ENCODE measurements at regions not wholly inside any gene's neighbourhood (a gene's known extent, or its start where the extent isn't known, plus 50 kb on each side); places are given as distances from the start of the nearest gene placed in this dataset.
"Not testable (repeated sequence)": the region's sequence is repeated elsewhere in the genome, so short reads cannot be mapped to it uniquely, and the experiment has no call there.

- in situ Hi-C loops (cut with HindIII; ENCODE audit: low sequenced_read_pairs), result no loop called here
- no peak overlapping the region for H3K4me3 ChIP-seq (ENCODE audit: low read depth, low read length)
- no peak for DNase-seq (ENCODE audit: low read depth, low spot score)
- no peak for TF ChIP-seq CTCF (IDR thresholded peaks at IDR 0.05; ENCODE audit: low read depth, low read length)
These were observed 180.6 kb upstream of the HTR1E start for GRCh38 chr6:86756640-86757229.

- H3K4me3 ChIP-seq (ENCODE audit: low read depth, low read length), result no peak overlapping the region
- no peak for DNase-seq (ENCODE audit: low read depth, low spot score)
- in situ Hi-C loops (cut with HindIII; ENCODE audit: low sequenced_read_pairs), result no loop called here
- no peak for TF ChIP-seq CTCF (IDR thresholded peaks at IDR 0.05; ENCODE audit: low read depth, low read length)
These were observed 193.3 kb upstream of the HTR1E start for GRCh38 chr6:86744048-86744447.

GRCh38 chr6:86738078-86738477 is 199.2 kb upstream of the HTR1E start:
- no peak for TF ChIP-seq CTCF (IDR thresholded peaks at IDR 0.05; ENCODE audit: low read depth, low read length)
- in situ Hi-C loops (cut with HindIII; ENCODE audit: low sequenced_read_pairs), result no loop called here
- H3K4me3 ChIP-seq (ENCODE audit: low read depth, low read length), result no peak overlapping the region
- DNase-seq (ENCODE audit: low read depth, low spot score), result no peak

- H3K4me3 ChIP-seq (ENCODE audit: low read depth, low read length); in situ Hi-C loops (cut with HindIII; ENCODE audit: low sequenced_read_pairs); DNase-seq (ENCODE audit: low read depth, low spot score): not testable (repeated sequence)
These were observed 205.7 kb upstream of the HTR1E start for GRCh38 chr6:86731631-86732030.

- DNase-seq (ENCODE audit: low read depth, low spot score); H3K4me3 ChIP-seq (ENCODE audit: low read depth, low read length); in situ Hi-C loops (cut with HindIII; ENCODE audit: low sequenced_read_pairs): not testable (repeated sequence)
These were observed 206.6 kb upstream of the HTR1E start for GRCh38 chr6:86730772-86731171.

GRCh38 chr6:86730216-86730615 is 207.1 kb upstream of the HTR1E start:
- in situ Hi-C loops (cut with HindIII; ENCODE audit: low sequenced_read_pairs), result no loop called here
- no peak for DNase-seq (ENCODE audit: low read depth, low spot score)
- H3K4me3 ChIP-seq (ENCODE audit: low read depth, low read length), result no peak overlapping the region
- TF ChIP-seq CTCF (IDR thresholded peaks at IDR 0.05; ENCODE audit: low read depth, low read length), result no peak

- H3K4me3 ChIP-seq (ENCODE audit: low read depth, low read length), result no peak overlapping the region
- in situ Hi-C loops (cut with HindIII; ENCODE audit: low sequenced_read_pairs), result no loop called here
These were observed 208.4 kb upstream of the HTR1E start for GRCh38 chr6:86728976-86729375.

More at GRCh38 chr6:86728976-86729375, 208.4 kb upstream of the HTR1E start:
- no peak for DNase-seq (ENCODE audit: low read depth, low spot score)
- TF ChIP-seq CTCF (IDR thresholded peaks at IDR 0.05; ENCODE audit: low read depth, low read length), result no peak
